GM20431 (cell line): ENCODE measurements at regions not wholly inside any gene's neighbourhood (a gene's known extent, or its start where the extent isn't known, plus 50 kb on each side); places are given as distances from the start of the nearest gene placed in this dataset.

Experiments used
- in situ Hi-C: fragments of 300-500 bp; cut with MseI, MboI; formaldehyde crosslinking; loops from one replicate; pipeline ENCODE4 v1.15.0; 2020; ENCODE audit warnings: low sequenced_read_pairs; ENCODE audit not compliant: unreplicated experiment

DNA sequence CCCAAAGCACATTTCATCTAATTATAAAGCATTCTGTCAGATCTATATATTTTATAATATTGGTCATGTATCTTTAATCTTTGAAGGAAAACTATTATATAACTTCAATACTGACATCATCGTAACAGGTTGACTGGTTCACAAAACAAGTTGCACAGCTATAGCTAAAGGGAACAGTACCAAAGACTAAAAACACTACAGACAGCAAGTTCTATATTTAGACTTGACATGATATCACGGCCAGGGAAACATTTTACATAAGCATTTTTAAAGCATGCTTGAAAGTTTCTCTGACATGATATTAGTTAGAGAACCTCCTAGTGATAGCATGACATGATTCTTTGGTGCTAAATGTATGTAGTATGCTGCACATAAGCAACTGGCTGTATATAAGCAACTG is 182.5 kb downstream of the NDFIP2 start:
- in situ Hi-C loops: no loop called here

DNA sequence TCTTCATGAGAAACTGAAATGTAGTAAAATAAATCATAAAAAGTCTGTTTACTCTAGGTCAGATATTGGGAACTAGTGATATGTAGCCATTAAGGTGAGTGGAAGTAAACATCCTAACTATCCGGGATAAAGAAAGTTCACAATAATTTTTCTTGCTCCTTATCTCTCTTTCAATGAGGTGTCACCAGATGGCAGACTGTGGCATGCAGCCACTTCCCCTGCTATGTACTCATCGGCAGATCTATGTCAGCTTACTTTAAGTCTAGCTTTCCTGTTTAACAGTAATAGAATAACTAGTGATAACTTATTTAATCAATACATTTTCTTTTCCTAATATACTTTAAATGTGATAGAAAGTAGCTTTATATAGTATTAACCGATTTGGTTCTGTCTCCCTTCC is 181.9 kb downstream of the NDFIP2 start:
- in situ Hi-C loops: no loop called here

DNA sequence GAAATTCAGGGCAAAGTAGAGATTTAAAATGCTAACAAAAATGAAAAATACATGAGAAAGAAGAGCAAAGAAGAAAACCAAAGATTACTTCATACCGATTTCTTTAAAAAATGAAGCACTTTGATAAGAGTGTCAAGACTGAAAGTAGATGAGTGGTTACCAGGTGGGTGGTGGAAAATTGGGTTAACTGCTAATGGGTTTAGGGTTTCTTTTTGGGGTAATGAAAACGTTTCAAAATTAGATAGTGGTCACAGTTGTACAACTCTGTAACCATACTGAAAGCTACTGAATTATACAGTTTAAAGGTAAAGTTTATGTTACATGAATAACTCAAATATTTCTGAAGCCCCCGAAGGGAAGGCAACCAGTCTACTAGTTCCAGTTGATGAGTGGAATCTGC is 179.4 kb downstream of the NDFIP2 start:
- in situ Hi-C loops: no loop called here

DNA sequence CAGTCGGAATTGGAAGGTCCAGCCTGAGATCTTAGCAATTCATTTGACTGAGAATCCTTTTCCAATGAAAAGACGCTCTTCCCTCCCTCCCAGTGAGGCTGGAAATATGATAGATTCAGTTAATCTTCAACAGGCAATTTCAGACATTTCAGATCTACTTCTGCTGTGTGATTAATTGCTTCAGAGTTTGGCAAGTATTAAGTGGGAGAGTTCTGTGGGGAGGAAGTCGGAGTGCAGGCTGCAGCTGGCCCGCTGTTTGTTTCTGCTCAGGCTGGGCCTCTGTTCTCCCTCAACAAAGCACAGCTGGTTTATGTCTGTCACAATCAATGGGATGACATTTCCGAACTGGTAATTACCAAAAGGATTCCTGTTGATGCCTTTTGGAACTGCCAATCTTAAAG is 178.2 kb downstream of the NDFIP2 start:
- in situ Hi-C loops: no loop called here

DNA sequence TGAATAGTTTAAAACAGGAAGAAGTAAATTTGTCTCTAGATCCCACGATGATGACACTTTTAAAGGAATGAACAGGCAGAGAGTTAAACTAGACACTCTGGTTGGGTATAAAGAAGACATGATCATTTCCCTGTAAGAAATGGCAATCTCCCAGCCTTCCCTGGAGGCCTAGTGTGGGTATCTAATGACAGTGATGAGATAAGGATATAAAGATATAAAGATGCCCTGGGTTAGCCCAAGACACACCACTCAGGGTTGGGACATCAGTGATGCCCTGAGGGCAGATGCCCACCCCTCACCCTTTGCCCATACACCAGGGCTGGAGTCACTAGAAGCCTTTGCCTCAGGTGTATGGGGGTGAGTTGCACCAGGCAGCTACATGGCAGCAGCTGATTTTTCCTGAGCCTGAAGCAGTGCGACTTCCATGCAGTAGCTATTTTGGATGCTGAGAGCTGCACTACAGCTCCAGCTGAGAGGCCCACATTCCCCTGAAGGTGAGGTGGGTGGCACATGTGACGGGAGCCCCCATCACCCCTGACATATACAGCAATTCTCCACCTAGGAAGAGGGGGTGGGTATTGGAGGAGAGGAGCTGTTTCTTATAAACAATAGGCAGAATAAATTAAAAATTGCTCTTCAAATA is 177.5 kb downstream of the NDFIP2 start:
- in situ Hi-C loops: no loop called here

DNA sequence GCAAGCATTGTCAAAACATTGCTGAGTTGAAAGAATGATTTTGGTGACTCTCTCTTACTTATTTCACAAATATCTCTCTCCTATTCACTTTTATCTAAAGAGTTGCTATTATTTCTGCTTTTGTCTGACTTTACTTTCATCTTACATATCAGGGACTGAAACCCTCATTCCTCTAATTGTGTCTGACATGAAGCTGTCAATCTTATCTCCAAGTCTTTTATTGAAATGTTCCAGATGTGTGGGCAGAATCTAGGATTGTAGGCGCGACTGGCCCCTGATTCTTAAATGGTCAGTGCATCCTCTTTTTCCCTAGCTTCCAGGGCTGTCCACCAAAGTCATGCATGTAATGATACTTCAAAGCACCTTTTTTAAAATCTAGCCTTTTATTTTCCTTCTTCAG is 174.6 kb downstream of the NDFIP2 start:
- in situ Hi-C loops: no loop called here

DNA sequence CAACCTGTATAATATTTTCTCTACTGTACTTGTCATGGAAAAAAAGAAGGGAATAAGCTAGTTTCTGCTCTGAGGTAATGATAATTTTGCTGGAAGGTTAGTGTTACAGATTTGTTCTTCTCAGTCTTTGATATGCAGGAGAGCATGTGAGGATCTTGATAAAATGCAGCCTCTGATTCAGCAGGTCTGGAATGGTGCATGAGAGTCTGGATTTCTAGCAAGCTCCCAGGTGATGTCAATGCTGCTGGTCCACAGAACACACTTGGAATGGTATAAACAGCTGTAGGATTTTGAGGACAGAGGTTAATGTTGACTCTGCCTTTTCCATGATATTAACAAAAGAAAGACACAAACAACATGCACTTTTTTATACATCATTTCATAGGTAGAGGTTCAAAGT is 173.6 kb downstream of the NDFIP2 start:
- in situ Hi-C loops: no loop called here

DNA sequence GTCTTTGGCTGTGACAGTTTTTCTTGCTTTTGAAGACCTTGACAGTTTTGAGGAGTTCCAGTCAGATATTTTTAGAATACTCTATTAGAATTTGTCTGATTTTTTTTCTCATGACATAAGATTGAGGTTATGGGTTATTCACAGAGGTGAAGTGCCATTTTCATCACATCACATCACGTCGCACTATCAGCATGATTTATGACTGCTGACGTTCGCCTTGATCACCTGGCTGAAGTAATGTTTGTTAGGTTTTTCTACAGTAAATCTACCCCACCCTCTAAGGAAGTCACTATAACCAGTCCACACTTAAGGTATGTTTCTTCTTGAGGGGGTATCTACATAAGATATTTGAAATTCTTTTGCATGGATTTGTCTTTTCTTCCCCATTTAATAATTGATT is 169.7 kb downstream of the NDFIP2 start:
- in situ Hi-C loops: no loop called here

DNA sequence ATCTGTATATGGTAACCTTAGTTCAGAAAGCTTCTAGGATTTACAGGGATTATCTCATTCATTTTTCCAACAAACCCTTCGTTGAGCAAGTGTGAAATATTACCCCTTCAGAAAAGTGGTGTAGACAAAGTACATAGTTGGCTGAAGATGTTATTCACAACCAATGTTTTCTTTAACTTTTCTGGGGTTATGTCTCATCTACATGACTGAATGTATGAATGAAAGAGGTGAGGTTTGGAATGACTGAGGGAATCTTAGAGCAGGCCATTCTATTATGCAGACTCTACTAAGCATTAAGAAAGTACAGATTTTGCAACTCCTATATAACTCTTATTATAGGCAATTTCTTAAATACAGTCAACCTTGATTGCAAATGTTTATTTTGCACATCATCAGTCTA is 167.2 kb downstream of the NDFIP2 start:
- in situ Hi-C loops: no loop called here

DNA sequence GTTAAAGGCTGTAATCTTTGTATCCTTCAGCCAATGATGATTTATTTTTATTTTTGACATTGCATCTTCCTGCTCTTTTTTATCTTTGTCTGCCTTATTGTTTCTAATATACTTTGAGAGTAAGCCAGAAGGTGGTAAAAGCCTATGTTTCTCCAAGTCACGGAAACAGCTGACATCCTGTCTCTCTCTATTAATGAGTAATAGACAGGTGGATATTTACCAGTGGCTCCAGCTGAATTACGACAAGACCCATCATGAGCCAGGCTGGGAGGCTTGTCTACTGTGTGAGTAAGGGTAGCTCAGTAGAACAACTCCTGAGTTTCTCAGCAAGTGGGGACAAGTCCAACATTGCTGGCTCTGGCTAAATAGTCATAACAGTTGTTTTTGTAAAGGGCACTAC is 166.6 kb downstream of the NDFIP2 start:
- in situ Hi-C loops: no loop called here

DNA sequence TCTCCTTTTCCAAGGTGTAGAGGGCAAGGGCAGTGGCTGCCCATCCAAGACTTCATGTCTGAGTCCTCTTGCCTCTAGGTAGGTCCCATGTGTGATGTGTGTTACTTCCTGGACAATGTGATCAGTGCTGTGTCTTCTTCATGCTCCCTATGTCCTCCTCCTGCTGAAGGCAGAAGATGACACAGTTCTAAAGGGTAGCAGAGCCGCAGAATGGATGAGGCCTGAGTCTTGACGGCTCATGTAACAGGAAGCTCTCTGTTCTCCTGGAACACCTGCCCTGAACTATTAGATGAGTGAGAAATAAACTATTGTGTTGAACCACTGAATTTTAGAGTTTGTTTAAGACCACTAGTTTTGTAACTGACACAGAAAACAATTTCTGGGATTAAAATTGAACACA is 165.9 kb downstream of the NDFIP2 start:
- in situ Hi-C loops: no loop called here

DNA sequence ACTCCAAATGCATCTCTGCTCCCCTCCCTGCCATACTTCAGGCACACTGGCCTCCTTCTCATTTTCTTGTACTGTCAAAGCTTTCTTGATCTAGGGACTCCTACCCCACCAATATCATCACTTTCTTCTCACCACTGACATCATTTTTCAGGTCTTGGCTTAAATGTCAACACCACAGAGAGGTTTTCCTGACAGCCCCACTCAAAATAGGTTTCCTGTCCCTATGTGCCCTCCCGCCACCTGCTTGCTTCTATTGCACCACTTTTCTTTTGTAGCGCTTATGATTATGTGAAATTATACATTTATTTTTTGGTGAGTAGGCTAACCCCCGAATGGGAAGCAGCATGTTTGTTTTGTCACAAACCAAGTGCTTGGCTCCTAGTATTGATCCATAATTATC is 164.6 kb downstream of the NDFIP2 start:
- in situ Hi-C loops: no loop called here

DNA sequence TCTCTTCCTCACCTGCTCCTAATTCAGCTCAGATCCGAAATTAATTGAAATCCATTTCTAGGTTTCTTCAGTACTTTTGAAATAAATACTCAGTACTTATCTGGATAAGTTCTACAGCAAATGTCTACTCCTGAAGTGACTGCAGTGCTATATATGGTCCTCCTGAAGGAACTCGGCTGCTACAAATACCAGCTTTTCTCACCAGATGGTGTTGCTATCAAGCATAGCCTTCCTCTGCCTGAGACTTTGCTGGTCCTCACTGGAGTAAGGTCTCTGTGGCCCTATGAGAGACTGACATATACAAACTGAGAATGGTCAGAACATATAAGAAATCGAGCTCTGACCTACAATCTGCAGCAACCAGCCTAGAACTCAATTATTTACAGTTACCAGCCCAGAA is 161.6 kb downstream of the NDFIP2 start:
- in situ Hi-C loops: no loop called here

DNA sequence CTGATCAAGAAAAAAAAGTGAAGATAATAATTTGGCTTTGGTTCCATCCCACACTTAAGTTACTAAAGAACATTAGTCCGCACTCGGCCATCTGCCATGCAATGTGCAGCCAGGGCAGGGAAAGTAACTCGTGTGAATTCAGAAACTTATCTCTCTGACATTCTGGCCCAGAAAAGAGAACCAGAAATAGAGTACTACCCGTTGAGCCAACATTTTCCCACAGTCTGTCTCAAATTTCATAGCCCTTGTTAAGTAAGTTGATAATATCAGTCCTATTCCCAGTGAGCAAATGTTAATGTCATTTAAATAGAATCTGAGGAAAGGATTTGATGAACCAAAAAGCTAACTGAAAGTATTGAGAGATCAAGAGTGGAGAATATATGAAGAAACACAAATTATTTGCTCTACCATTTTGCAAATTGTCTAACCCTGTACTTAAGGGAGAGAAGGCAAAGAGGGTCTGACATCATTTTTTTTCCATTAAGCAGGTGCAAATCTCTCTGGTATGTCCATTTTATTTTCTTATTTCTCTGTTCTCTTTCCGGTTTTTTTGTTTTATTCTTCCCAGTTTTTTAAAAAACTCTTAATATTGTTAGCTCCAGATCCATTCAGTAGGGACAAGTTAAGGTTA is 156.3 kb downstream of the NDFIP2 start:
- in situ Hi-C loops: no loop called here

DNA sequence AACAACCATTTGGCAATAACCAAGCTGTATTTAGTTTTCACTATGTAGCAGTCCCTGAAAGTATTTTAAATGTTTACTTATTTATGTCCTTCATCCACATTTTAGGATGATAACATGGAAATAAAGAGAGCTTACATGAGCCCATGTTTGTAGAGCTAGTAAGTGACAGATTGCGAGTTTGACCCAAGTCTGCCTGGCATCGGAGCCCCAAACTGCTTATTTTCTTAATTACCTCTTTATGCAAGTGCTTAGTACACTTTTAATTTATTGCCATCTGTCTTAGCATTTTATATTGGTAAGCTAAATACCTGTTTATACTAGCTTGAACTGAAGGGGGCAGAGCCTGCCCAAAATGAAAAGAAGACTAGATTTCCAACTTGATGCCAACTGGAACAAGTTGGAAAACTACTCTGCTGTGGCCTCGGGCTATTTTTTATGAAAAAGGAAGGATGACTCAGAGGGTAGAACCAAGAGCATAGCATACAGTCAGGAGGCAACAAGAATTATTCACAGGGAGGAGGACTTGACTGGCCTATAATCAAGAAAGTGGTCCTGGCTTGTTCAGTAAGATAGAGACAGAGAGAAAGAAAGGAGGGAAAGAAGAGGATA is 150.2 kb downstream of the NDFIP2 start:
- in situ Hi-C loops: no loop called here

DNA sequence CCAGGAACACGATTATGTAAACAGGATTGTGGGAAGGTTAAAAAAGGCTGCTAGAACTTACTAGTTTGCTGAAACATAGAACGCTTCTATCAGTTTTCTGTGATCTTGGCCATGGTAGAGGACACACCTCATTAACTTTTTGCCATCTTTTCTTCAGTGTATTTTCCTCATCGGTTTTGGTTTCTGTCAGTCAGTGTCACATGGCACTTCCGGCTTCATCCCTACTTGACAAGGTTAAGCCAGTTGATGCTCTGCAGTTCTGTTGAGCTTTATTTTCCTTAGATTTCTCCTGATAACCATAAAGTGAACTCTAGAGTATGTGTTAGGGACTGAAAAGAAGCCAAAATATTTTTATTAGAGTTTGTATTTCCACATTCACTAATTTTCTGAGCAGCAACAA is 147.5 kb downstream of the NDFIP2 start:
- in situ Hi-C loops: no loop called here

DNA sequence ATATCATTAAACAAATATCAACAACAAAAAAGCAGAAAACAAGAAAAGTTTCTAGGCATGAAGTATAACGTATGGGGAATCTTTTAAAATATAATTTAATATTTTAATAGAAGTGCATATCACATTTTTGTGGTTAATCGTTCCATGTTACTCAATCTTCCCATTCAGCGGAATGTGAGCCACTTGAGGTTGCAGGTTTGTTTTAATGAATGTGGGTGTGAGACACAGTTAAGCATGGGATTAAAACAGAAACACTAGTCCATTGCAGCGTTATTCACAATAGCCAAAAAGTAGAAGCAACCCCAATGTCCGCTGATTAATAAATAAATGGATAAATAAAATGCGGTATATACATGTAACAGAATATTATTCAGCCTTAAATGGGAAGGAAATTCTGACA is 146.0 kb downstream of the NDFIP2 start:
- in situ Hi-C loops: no loop called here

DNA sequence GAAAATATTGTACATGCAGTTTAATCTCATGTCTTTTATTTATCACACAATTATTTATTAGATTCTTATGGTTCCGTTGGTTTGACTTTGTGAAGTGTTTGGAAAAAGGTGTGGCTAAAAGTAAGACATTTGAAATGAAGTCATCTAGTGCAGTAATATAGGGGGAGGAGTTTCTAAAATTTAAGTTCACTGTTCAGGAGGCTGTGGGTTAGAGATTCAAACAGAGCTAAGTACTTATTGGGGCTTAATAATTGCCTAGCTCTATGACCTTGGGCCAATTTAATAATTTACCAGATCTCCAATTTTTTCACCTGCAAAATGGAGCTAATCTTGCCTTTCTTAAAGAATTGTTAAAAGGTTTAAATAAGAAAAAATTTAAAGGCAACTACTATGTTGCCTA is 144.6 kb downstream of the NDFIP2 start:
- in situ Hi-C loops: no loop called here

DNA sequence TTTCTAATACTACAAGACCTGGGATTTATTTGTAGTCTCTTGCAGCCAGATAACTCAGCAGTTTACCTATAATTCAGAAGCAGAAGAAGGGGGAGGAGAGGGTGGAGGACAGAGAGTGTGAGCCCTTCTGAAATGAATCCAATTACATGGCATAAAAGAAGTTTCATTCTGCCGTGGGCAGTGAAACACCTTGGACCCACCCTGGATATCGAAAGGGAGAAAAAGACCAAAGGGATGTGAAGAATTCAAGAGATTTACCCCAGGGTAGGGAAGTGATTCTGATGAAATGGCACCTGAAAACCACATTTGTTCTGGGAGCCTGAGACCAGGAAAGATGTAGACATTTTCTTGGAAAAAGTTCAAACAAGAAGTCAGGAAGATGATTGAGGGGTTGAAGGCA is 140.9 kb downstream of the NDFIP2 start:
- in situ Hi-C loops: no loop called here

DNA sequence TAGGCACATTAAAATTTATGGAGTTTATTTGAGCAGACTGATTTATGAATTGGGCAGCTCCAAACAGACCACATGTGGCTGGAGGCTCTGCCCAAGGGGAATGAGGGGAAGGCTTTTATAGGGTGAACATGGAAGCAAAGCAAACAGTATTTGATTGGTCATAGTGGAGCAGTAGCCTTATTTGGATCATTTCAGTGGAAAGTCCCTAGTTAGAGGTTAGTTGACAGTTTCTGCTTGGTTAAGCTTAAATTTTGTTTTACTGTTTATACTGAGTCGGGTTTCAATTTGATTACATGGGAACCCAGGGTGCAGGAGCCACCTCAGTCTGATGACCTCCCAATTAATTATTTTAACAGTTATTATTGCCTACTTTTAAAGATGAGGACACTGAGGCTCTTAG is 140.5 kb downstream of the NDFIP2 start:
- in situ Hi-C loops: no loop called here

DNA sequence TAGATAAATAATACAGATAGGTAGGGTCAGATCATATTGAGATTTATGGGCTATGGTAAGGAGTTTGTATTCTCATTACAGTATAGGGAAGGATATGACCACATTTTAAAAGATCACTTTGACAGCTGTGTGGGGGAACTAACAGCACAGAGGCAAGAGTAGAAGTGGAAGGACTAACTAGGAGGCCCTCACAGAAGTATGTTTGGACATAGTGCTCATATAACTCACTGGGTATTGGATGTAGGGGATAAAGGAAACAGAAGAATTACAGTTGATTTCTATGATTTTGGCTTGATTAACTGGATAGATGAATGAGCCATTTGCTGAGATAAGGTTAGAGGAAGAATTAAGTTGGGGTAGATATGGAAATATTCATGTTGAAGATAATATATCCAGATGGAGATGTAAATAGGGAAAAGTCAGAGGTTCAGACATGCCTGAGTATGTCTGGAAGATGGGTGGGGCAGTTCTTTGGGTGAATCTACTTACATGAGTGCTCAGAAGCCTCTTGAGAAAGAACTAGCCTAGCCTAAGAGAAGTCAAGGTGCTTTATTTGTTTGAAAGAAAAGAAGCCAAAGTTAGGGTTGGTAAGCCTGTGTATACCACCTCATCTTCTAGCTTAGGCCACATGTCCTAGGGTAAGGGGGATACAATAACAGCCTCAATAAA is 133.4 kb downstream of the NDFIP2 start:
- in situ Hi-C loops: no loop called here
